K562 (cell line): ENCODE measurements at regions not wholly inside any gene's neighbourhood (a gene's known extent, or its start where the extent isn't known, plus 50 kb on each side); places are given as distances from the start of the nearest gene placed in this dataset.

Experiments
- ATAC-seq: fragments of 200-7000 bp; cut with Tn5 transposase; 3 replicates; pipeline ENCODE4 v1.9.1; 2020; ENCODE audit warnings: moderate library complexity
- BruUV-seq: library from RNA; stranded (reverse); fragments of 400-500 nt; replicated peaks from 2 replicates; lab custom pipeline; 2021; lab: Mats Ljungman, UMichigan
- CTCF ChIA-PET: fragments of 300-600 bp; formaldehyde crosslinking; extraction: SDS; loops from one replicate; lab custom pipeline; 2021; ENCODE audit warnings: low intra/inter-chr PET ratio; lab: Yijun Ruan, JAX
- POLR2A ChIA-PET: fragments of 300-600, 350-650 bp; sonication (Branson Sonifier 250); formaldehyde crosslinking; extraction: SDS; loops from one replicate; lab custom pipeline; 2021; ENCODE audit warnings: antibody characterized with exemption, inconsistent platforms; lab: Yijun Ruan, JAX
- DNase-seq, 4 experiments: peaks; one replicate each; pipeline versions ENCODE4 v3.0.0 to v3.0.0-alpha.2; 2011 to 2018; ENCODE audit warnings: low spot score in 3 of 4, mixed read lengths in 3 of 4; ENCODE audit errors: extremely low read depth in 1 of 4
- FAIRE-seq: peaks from 2 replicates; lab custom pipeline; 2011; peaks lifted over from hg19 to GRCh38; lab: Jason Lieb, UNC
- H2AFZ ChIP-seq: 2 replicates; pipeline ENCODE4 v1.6.0; 2011; ENCODE audit warnings: low read depth, low read length, control low read depth, inconsistent platforms
- H3K27ac ChIP-seq: fragments of 200-600 bp; 3 replicates; pipeline ENCODE4 v1.8.0; 2011; ENCODE audit warnings: low read depth, mild to moderate bottlenecking, control low read depth, inconsistent platforms, low read length, moderate library complexity, mixed read lengths; ENCODE audit errors: extremely low read depth
- H3K27me3 ChIP-seq, 2 experiments: fragments of 300-600 bp in 1 of 2; 2 replicates in 1 of 2; 3 replicates in 1 of 2; pipeline versions ENCODE4 v1.6.0 to v1.8.0; 2011; ENCODE audit warnings: inconsistent platforms in 2 of 2, low read length in 2 of 2, mild to moderate bottlenecking in 1 of 2, mixed read lengths in 1 of 2, moderate library complexity in 1 of 2; ENCODE audit not compliant: control insufficient read depth in 2 of 2, insufficient read depth in 2 of 2
- H3K36me3 ChIP-seq: fragments of 300-600 bp; 3 replicates; pipeline ENCODE4 v1.8.0; 2011; ENCODE audit warnings: mild to moderate bottlenecking, low read length, inconsistent platforms; ENCODE audit not compliant: control insufficient read depth, insufficient read depth
- H3K4me1 ChIP-seq, 2 experiments: fragments of 200-600 bp in 1 of 2; replicated peaks in 1 of 2; 2 replicates in 1 of 2; 3 replicates in 1 of 2; pipeline versions ENCODE4 v1.5.1 to v1.8.0; 2011; ENCODE audit warnings: inconsistent platforms in 2 of 2, low read length in 2 of 2, mild to moderate bottlenecking in 1 of 2, mixed read lengths in 1 of 2, moderate library complexity in 1 of 2; ENCODE audit not compliant: control insufficient read depth in 2 of 2, insufficient read depth in 2 of 2
- H3K4me2 ChIP-seq: 2 replicates; pipeline ENCODE4 v1.6.1; 2011; ENCODE audit warnings: low read length, control low read depth, inconsistent platforms, mixed read lengths; ENCODE audit not compliant: insufficient read depth
- H3K4me3 ChIP-seq: fragments of 200-600 bp; sonication (generic), shearing (Covaris generic); 2 replicates; pipeline ENCODE4 v1.5.1; 2016; ENCODE audit warnings: control low read depth, inconsistent platforms
- H3K79me2 ChIP-seq: fragments of 200-600 bp; 3 replicates; pipeline ENCODE4 v1.8.0; 2011; ENCODE audit warnings: low read length, inconsistent platforms; ENCODE audit not compliant: control insufficient read depth, insufficient read depth
- H3K9ac ChIP-seq, 2 experiments: 2 replicates each; pipeline versions ENCODE4 v1.6.0 to v1.6.1; 2011; ENCODE audit warnings: low read depth in 2 of 2, low read length in 2 of 2, control low read depth in 1 of 2, inconsistent platforms in 1 of 2, mild to moderate bottlenecking in 1 of 2, mixed read lengths in 1 of 2; ENCODE audit not compliant: insufficient read depth in 1 of 2
- H3K9me1 ChIP-seq: one replicate; pipeline ENCODE4 v1.6.0; 2011; ENCODE audit warnings: inconsistent platforms, mild to moderate bottlenecking, low read length, moderate library complexity; ENCODE audit not compliant: control insufficient read depth, insufficient read depth
- H3K9me3 ChIP-seq: replicated peaks from 2 replicates; pipeline ENCODE4 v1.5.1; 2011; ENCODE audit warnings: low read depth, low read length, inconsistent platforms; ENCODE audit not compliant: control insufficient read depth, insufficient read depth
- H4K20me1 ChIP-seq: replicated peaks from 2 replicates; pipeline ENCODE4 v1.6.1; 2011; ENCODE audit warnings: low read length, inconsistent platforms, mixed read lengths; ENCODE audit not compliant: control insufficient read depth, insufficient read depth
- ARID2 ChIP-seq: fragments of 450-650 bp; IDR thresholded peaks from 2 replicates; pipeline ENCODE4 v1.6.1; 2017; ENCODE audit warnings: antibody characterized with exemption, mild to moderate bottlenecking
- BACH1 ChIP-seq: fragments of 200-800 bp; sonication (Bioruptor generic); IDR thresholded peaks from 2 replicates; pipeline ENCODE4 v1.6.1; 2016; ENCODE audit warnings: missing genetic modification characterization, missing compliant biosample characterization
- CCNT2 ChIP-seq: IDR thresholded peaks from 2 replicates; pipeline ENCODE4 v1.6.1; 2011; ENCODE audit warnings: borderline replicate concordance, low read depth, mild to moderate bottlenecking, moderate library complexity, mixed read lengths, low read length; ENCODE audit not compliant: insufficient read length; ENCODE audit errors: extremely low read depth
- CEBPG ChIP-seq, 3 experiments: fragments of 200-800 bp in 1 of 3; sonication (Bioruptor generic) in 1 of 3; sonication (generic) in 1 of 3; formaldehyde crosslinking in 1 of 3; IDR thresholded peaks in 2 of 3; conservative IDR thresholded peaks in 1 of 3; 2 replicates each; pipeline versions ENCODE4 v1.6.1 to v1.8.0; 2016 to 2022; ENCODE audit warnings: missing compliant biosample characterization in 2 of 3, missing genetic modification characterization in 2 of 3, mild to moderate bottlenecking in 1 of 3, missing genetic modification reagents in 1 of 3
- E2F8 ChIP-seq: fragments of 450-650 bp; IDR thresholded peaks from 2 replicates; pipeline ENCODE4 v1.7.1; 2018; ENCODE audit warnings: mild to moderate bottlenecking, low read depth; ENCODE audit not compliant: partially characterized antibody
- E4F1 ChIP-seq: fragments of 250-450 bp; sonication (Bioruptor Pico); IDR thresholded peaks from 2 replicates; pipeline ENCODE4 v1.5.0; 2021; ENCODE audit warnings: mild to moderate bottlenecking, borderline replicate concordance
- EWSR1 ChIP-seq: fragments of 450-650 bp; IDR thresholded peaks from 2 replicates; pipeline ENCODE4 v1.6.1; 2018; ENCODE audit warnings: borderline replicate concordance, mild to moderate bottlenecking, low read depth, moderate library complexity; ENCODE audit not compliant: partially characterized antibody
- FOXM1 ChIP-seq, 2 experiments: fragments of 450-650 bp in 1 of 2; sonication (generic) in 1 of 2; formaldehyde crosslinking in 1 of 2; IDR thresholded peaks; 2 replicates each; pipeline versions ENCODE4 v1.6.1 to v1.9.0; 2017 to 2022; ENCODE audit warnings: low read depth in 2 of 2, mild to moderate bottlenecking in 2 of 2, missing genetic modification reagents in 1 of 2, moderate library complexity in 1 of 2
- LARP7 ChIP-seq: fragments of 450-650 bp; IDR thresholded peaks from 2 replicates; pipeline ENCODE4 v1.6.1; 2016
- NCOA2 ChIP-seq, 2 experiments: fragments of 450-650 bp; IDR thresholded peaks; 2 replicates each; pipeline ENCODE4 v1.6.1; 2018; ENCODE audit warnings: mild to moderate bottlenecking in 2 of 2, moderate library complexity in 1 of 2; ENCODE audit not compliant: partially characterized antibody in 2 of 2
- SMARCE1 ChIP-seq: fragments of 450-650 bp; IDR thresholded peaks from 2 replicates; pipeline ENCODE4 v1.7.1; 2016; ENCODE audit warnings: mild to moderate bottlenecking
- SRSF3 ChIP-seq: fragments of 200-400 bp; formaldehyde crosslinking; IDR thresholded peaks from 2 replicates; pipeline ENCODE4 v1.6.1; 2016; ENCODE audit warnings: mild to moderate bottlenecking, low read length, moderate library complexity; ENCODE audit not compliant: insufficient read depth
- STAT5A ChIP-seq: IDR thresholded peaks from 2 replicates; pipeline ENCODE4 v1.6.1; 2012; ENCODE audit warnings: low read length, inconsistent platforms, borderline replicate concordance
- ZNF121 ChIP-seq: sonication (generic); formaldehyde crosslinking; conservative IDR thresholded peaks from 2 replicates; pipeline ENCODE4 v1.8.0; 2022; ENCODE audit warnings: missing genetic modification reagents
- ZNF780A ChIP-seq: fragments of 250-450 bp; sonication (Bioruptor Pico); IDR thresholded peaks from 2 replicates; pipeline ENCODE4 v1.5.0; 2021; ENCODE audit warnings: mild to moderate bottlenecking
- WGBS: fragments of 100-300 bp; shearing (Covaris generic); methylation state at CpG from one replicate; pipeline ENCODE4 v1.1.6; 2016; ENCODE audit warnings: low coverage, mixed read lengths; ENCODE audit not compliant: insufficient coverage; ENCODE audit errors: missing lambda C conversion rate; 5-methylcytosine and 5-hydroxymethylcytosine counted together
- in situ Hi-C: fragments of 300-500 bp; cut with MboI; formaldehyde crosslinking; loops from 4 replicates; pipeline ENCODE4 v1.15.0; 2018; ENCODE audit warnings: inconsistent platforms, mixed read lengths
- intact Hi-C: fragments of 100-400 bp; cut with micrococcal nuclease; formaldehyde crosslinking; loops from 2 replicates; pipeline ENCODE4 v1.14.2; 2022

- Histone ChIP-seq H3K27me3 (peaks cover 7 to 69% of the 10 kb centered on the region in 2 experiments; a peak in 4 of 5 replicates), H3K9me1 (no peaks in the 10 kb centered on the region), H3K4me1 (no peaks in the 10 kb centered on the region), H3K9me3 (no peaks in the 10 kb centered on the region), H3K9ac (no peak overlapping the region), H3K79me2 (no peaks in the 10 kb centered on the region), H4K20me1 (peaks cover 12% of the 10 kb centered on the region), H3K36me3 (no peaks in the 10 kb centered on the region), H3K4me2 (no peak overlapping the region), H2AFZ (no peak overlapping the region), H3K4me3 (no peak overlapping the region), H3K27ac (no peak overlapping the region)
- BruUV-seq, result no TSS peak
- intact Hi-C loops, result no loop called here
- FAIRE-seq (no peak), DNase-seq (no peak), ATAC-seq (no peak)
- ChIA-PET POLR2A (no interaction called here), CTCF (no interaction called here)
- 2% methylated on average over 12 of the region's 15 CpGs for WGBS
- in situ Hi-C loops, result no loop called here
- TF ChIP-seq CCNT2 (no peak), FOXM1 (IDR thresholded peaks at IDR 0.05; ENCODE audit: low read depth) (no peak), FOXM1 (CRISPR knock-in tag; IDR thresholded peaks at IDR 0.05; ENCODE audit: low read depth) (no peak), EWSR1 (no peak), LARP7 (no peak), E2F8 (no peak), ZNF121 (no peak), SMARCE1 (no peak), NCOA2 (IDR thresholded peaks at IDR 0.05; ENCODE audit: partially characterized antibody in 2 of 2) (no peak), STAT5A (no peak), ZNF780A (CRISPR knock-in tag) (no peak), SRSF3 (no peak), BACH1 (tag) (no peak), E4F1 (CRISPR knock-in tag) (no peak), ARID2 (no peak), CEBPG (CRISPR knock-in tag; IDR thresholded peaks at IDR 0.05) (no peak), CEBPG (tag; conservative IDR thresholded peaks at IDR 0.05 in 1 of 2, IDR thresholded peaks at IDR 0.05 in 1 of 2) (no peak)
Measured at GRCh38 chr17:79441356-79442160, 169.3 kb downstream of the RBFOX3 start.
